ENCODE measurements at regions not wholly inside any gene's neighbourhood (a gene's known extent, or its start where the extent isn't known, plus 50 kb on each side); places are given as distances from the start of the nearest gene placed in this dataset.
"Not testable (repeated sequence)": the region's sequence is repeated elsewhere in the genome, so short reads cannot be mapped to it uniquely, and the experiment has no call there.

GRCh38 chr6:6863970-6864639 lies 243.7 kb upstream of the RREB1 start:
- H3K9me3 ChIP-seq (ENCODE audit: control insufficient read depth, low read length) = no peaks in the 10 kb centered on the region
- H3K27ac ChIP-seq (ENCODE audit: insufficient read depth, low read depth, low read length, poor library complexity, severe bottlenecking) = no peak overlapping the region
- no peaks in the 10 kb centered on the region for H3K36me3 ChIP-seq (ENCODE audit: control insufficient read depth, insufficient read depth, low read length)
- H3K4me1 ChIP-seq (ENCODE audit: control insufficient read depth, insufficient read depth, low read length) = no peaks in the 10 kb centered on the region
- H3K27me3 ChIP-seq (ENCODE audit: control insufficient read depth, insufficient read depth, low read length, poor library complexity, severe bottlenecking) = no peaks in the 10 kb centered on the region
- H3K4me3 ChIP-seq (ENCODE audit: insufficient read depth, low read depth, low read length) = no peak overlapping the region
- 77 to 90% methylated on average over 5 to 6 of the region's 6 CpGs for WGBS, 2 experiments

GRCh38 chr6:6865611-6866010 lies 242.2 kb upstream of the RREB1 start:
- Histone ChIP-seq H3K27me3 (ENCODE audit: control insufficient read depth, insufficient read depth, low read length, poor library complexity, severe bottlenecking) (no peaks in the 10 kb centered on the region), H3K9me3 (ENCODE audit: control insufficient read depth, low read length) (no peaks in the 10 kb centered on the region), H3K4me3 (ENCODE audit: insufficient read depth, low read depth, low read length) (no peak overlapping the region), H3K27ac (ENCODE audit: insufficient read depth, low read depth, low read length, poor library complexity, severe bottlenecking) (no peak overlapping the region), H3K36me3 (ENCODE audit: control insufficient read depth, insufficient read depth, low read length) (no peaks in the 10 kb centered on the region), H3K4me1 (ENCODE audit: control insufficient read depth, insufficient read depth, low read length) (no peaks in the 10 kb centered on the region)
- WGBS, 2 experiments = 91 to 95% methylated on average over 5 of the region's 5 CpGs

GRCh38 chr6:6866656-6867403 lies 240.9 kb upstream of the RREB1 start:
- H3K9me3 ChIP-seq (ENCODE audit: control insufficient read depth, low read length) = no peaks in the 10 kb centered on the region
- H3K27ac ChIP-seq (ENCODE audit: insufficient read depth, low read depth, low read length, poor library complexity, severe bottlenecking) = no peak overlapping the region
- WGBS, 2 experiments = 90 to 93% methylated on average over 5 to 7 of the region's 7 CpGs
- no peaks in the 10 kb centered on the region for H3K4me1 ChIP-seq (ENCODE audit: control insufficient read depth, insufficient read depth, low read length)
- no peaks in the 10 kb centered on the region for H3K36me3 ChIP-seq (ENCODE audit: control insufficient read depth, insufficient read depth, low read length)
- H3K4me3 ChIP-seq (ENCODE audit: insufficient read depth, low read depth, low read length) = no peak overlapping the region
- no peaks in the 10 kb centered on the region for H3K27me3 ChIP-seq (ENCODE audit: control insufficient read depth, insufficient read depth, low read length, poor library complexity, severe bottlenecking)

GRCh38 chr6:6867404-6867799 lies 240.4 kb upstream of the RREB1 start:
- WGBS, 2 experiments = 91 to 93% methylated on average over 3 to 4 of the region's 4 CpGs
- Histone ChIP-seq H3K4me1 (ENCODE audit: control insufficient read depth, insufficient read depth, low read length) (no peaks in the 10 kb centered on the region), H3K27ac (ENCODE audit: insufficient read depth, low read depth, low read length, poor library complexity, severe bottlenecking) (no peak overlapping the region), H3K27me3 (ENCODE audit: control insufficient read depth, insufficient read depth, low read length, poor library complexity, severe bottlenecking) (no peaks in the 10 kb centered on the region), H3K4me3 (ENCODE audit: insufficient read depth, low read depth, low read length) (no peak overlapping the region), H3K9me3 (ENCODE audit: control insufficient read depth, low read length) (no peaks in the 10 kb centered on the region), H3K36me3 (ENCODE audit: control insufficient read depth, insufficient read depth, low read length) (no peaks in the 10 kb centered on the region)

GRCh38 chr6:6869094-6869493 lies 238.7 kb upstream of the RREB1 start:
- no peaks in the 10 kb centered on the region for H3K4me1 ChIP-seq (ENCODE audit: control insufficient read depth, insufficient read depth, low read length)
- no peaks in the 10 kb centered on the region for H3K36me3 ChIP-seq (ENCODE audit: control insufficient read depth, insufficient read depth, low read length)
- H3K27me3 ChIP-seq (ENCODE audit: control insufficient read depth, insufficient read depth, low read length, poor library complexity, severe bottlenecking) = no peaks in the 10 kb centered on the region
- 91 to 96% methylated on average over 10 of the region's 10 CpGs for WGBS, 2 experiments
- H3K9me3 ChIP-seq (ENCODE audit: control insufficient read depth, low read length) = no peaks in the 10 kb centered on the region
- H3K4me3 ChIP-seq (ENCODE audit: insufficient read depth, low read depth, low read length) = no peak overlapping the region
- no peak overlapping the region for H3K27ac ChIP-seq (ENCODE audit: insufficient read depth, low read depth, low read length, poor library complexity, severe bottlenecking)

GRCh38 chr6:6870921-6871320 lies 236.8 kb upstream of the RREB1 start:
- no peaks in the 10 kb centered on the region for H3K36me3 ChIP-seq (ENCODE audit: control insufficient read depth, insufficient read depth, low read length)
- H3K9me3 ChIP-seq (ENCODE audit: control insufficient read depth, low read length) = no peaks in the 10 kb centered on the region
- H3K4me1 ChIP-seq (ENCODE audit: control insufficient read depth, insufficient read depth, low read length) = no peaks in the 10 kb centered on the region
- no peak overlapping the region for H3K27ac ChIP-seq (ENCODE audit: insufficient read depth, low read depth, low read length, poor library complexity, severe bottlenecking)
- no peak overlapping the region for H3K4me3 ChIP-seq (ENCODE audit: insufficient read depth, low read depth, low read length)
- 94 to 96% methylated on average over 4 to 5 of the region's 5 CpGs for WGBS, 2 experiments
- H3K27me3 ChIP-seq (ENCODE audit: control insufficient read depth, insufficient read depth, low read length, poor library complexity, severe bottlenecking) = no peaks in the 10 kb centered on the region

- H3K27ac ChIP-seq (ENCODE audit: insufficient read depth, low read depth, low read length, poor library complexity, severe bottlenecking) = no peak overlapping the region
- WGBS, 2 experiments = 89 to 90% methylated on average over 6 of the region's 7 CpGs
- H3K4me3 ChIP-seq (ENCODE audit: insufficient read depth, low read depth, low read length) = no peak overlapping the region
- no peaks in the 10 kb centered on the region for H3K27me3 ChIP-seq (ENCODE audit: control insufficient read depth, insufficient read depth, low read length, poor library complexity, severe bottlenecking)
- H3K36me3 ChIP-seq (ENCODE audit: control insufficient read depth, insufficient read depth, low read length) = no peaks in the 10 kb centered on the region
- H3K9me3 ChIP-seq (ENCODE audit: control insufficient read depth, low read length) = no peaks in the 10 kb centered on the region
- H3K4me1 ChIP-seq (ENCODE audit: control insufficient read depth, insufficient read depth, low read length) = no peaks in the 10 kb centered on the region
These were observed 235.1 kb upstream of the RREB1 start for GRCh38 chr6:6872459-6873344.

GRCh38 chr6:6873778-6874177 lies 234.0 kb upstream of the RREB1 start:
- Histone ChIP-seq H3K27me3 (ENCODE audit: control insufficient read depth, insufficient read depth, low read length, poor library complexity, severe bottlenecking) (no peaks in the 10 kb centered on the region), H3K4me3 (ENCODE audit: insufficient read depth, low read depth, low read length) (no peak overlapping the region), H3K36me3 (ENCODE audit: control insufficient read depth, insufficient read depth, low read length) (no peaks in the 10 kb centered on the region), H3K9me3 (ENCODE audit: control insufficient read depth, low read length) (no peaks in the 10 kb centered on the region), H3K4me1 (ENCODE audit: control insufficient read depth, insufficient read depth, low read length) (no peaks in the 10 kb centered on the region), H3K27ac (ENCODE audit: insufficient read depth, low read depth, low read length, poor library complexity, severe bottlenecking) (no peak overlapping the region)
- 81 to 87% methylated on average over 6 of the region's 6 CpGs for WGBS, 2 experiments

- Histone ChIP-seq H3K27me3 (ENCODE audit: control insufficient read depth, insufficient read depth, low read length, poor library complexity, severe bottlenecking) (no peaks in the 10 kb centered on the region), H3K9me3 (ENCODE audit: control insufficient read depth, low read length) (no peaks in the 10 kb centered on the region), H3K4me3 (ENCODE audit: insufficient read depth, low read depth, low read length) (no peak overlapping the region), H3K36me3 (ENCODE audit: control insufficient read depth, insufficient read depth, low read length) (no peaks in the 10 kb centered on the region), H3K4me1 (ENCODE audit: control insufficient read depth, insufficient read depth, low read length) (no peaks in the 10 kb centered on the region), H3K27ac (ENCODE audit: insufficient read depth, low read depth, low read length, poor library complexity, severe bottlenecking) (no peak overlapping the region)
- 86 to 89% methylated on average over 5 of the region's 5 CpGs for WGBS, 2 experiments
These were observed 231.8 kb upstream of the RREB1 start for GRCh38 chr6:6875818-6876470.

GRCh38 chr6:6877792-6878191 lies 230.0 kb upstream of the RREB1 start:
- H3K27ac ChIP-seq (ENCODE audit: insufficient read depth, low read depth, low read length, poor library complexity, severe bottlenecking); H3K4me1 ChIP-seq (ENCODE audit: control insufficient read depth, insufficient read depth, low read length): not testable (repeated sequence)

More at GRCh38 chr6:6877792-6878191, 230.0 kb upstream of the RREB1 start:
- not testable (repeated sequence) for H3K36me3 ChIP-seq (ENCODE audit: control insufficient read depth, insufficient read depth, low read length); H3K27me3 ChIP-seq (ENCODE audit: control insufficient read depth, insufficient read depth, low read length, poor library complexity, severe bottlenecking); H3K4me3 ChIP-seq (ENCODE audit: insufficient read depth, low read depth, low read length); H3K9me3 ChIP-seq (ENCODE audit: control insufficient read depth, low read length)
- WGBS, 2 experiments = 92 to 93% methylated on average over 2 to 3 of the region's 5 CpGs

Measured in ectodermal cell (in vitro differentiated cells).